SIG-M5 (cell line): ENCODE measurements at regions not wholly inside any gene's neighbourhood (a gene's known extent, or its start where the extent isn't known, plus 50 kb on each side); places are given as distances from the start of the nearest gene placed in this dataset.
"Not testable (repeated sequence)": the region's sequence is repeated elsewhere in the genome, so short reads cannot be mapped to it uniquely, and the experiment has no call there.

Experiments
- DNase-seq: peaks from one replicate; lab custom pipeline; 2025; lab: John Stamatoyannopoulos, UW

GRCh38 chr1:101550581-101550980 is 313.8 kb downstream of the S1PR1 start:
- DNase-seq = no peak

DNA sequence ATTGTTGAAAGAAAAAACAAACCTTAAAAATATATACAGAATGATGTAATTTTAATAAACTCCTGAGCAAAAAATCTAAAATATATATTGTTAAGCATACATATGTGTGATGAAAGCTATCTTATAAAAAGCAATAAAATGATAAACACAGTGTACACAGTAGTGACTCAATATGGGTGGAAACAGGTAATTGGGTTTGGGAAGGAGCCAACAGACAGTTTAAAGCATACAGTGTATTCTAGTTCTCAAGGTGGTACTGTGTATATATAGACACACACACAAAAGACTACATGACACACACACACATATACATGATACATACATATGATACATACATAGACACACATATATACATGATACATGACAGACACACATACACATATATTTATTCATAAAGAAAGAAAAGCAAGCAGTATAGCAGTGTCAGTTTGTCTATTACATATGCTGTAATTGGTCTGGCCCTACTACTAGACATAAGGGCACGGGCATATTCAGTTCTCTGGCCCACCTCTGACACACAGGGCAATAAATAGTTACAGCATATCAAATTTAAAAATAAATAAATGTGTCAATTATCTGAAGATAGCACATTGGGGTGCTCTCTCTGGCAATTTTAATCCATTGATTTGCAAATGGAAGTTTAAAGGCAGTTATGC is 330.2 kb downstream of the S1PR1 start:
- DNase-seq = no peak

GRCh38 chr1:101567582-101568189 is 330.9 kb downstream of the S1PR1 start:
- no peak for DNase-seq

DNA sequence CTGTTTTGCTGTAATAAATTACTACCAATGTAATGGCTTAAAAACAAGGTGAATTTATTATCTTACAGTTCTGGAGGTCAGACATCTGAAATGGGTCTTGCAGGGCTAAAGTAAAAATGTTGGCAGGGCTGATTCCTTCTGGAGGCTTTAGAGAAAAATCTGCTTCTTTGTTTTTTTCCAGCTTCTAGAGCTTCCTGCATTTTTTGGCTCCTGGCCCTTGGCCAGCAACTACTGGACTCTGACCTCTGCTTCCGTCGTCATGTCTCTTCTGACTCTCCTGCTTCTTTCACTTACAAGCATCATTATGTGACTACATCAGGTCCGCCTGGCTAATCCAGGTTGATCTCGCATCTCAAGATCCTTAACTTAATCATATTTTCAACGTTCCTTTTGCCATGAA is 350.9 kb downstream of the S1PR1 start:
- no peak for DNase-seq

GRCh38 chr1:101588677-101589076 is 351.9 kb downstream of the S1PR1 start:
- DNase-seq = no peak

DNA sequence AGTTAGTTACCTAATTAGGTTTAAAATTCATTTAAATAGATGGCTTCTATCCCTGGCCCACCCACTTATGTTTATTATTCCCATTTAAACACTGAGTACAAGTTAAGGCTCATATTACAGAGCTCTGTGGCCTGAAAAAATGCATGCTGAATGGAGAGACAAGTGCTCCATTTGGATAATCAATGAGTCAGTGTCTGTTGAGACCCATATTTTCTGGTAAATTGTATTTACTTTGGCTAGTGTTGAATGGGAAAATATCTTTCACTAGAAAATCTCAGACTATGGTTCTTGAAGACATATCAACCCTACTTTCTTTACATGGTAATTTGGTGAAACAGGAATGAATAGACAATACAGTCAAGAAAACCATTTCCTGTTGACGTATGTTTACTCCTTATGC is 356.0 kb downstream of the S1PR1 start:
- DNase-seq = no peak

- no peak for DNase-seq
Measured at GRCh38 chr1:101595881-101596374, 359.1 kb downstream of the S1PR1 start.

- DNase-seq = not testable (repeated sequence)
Measured at GRCh38 chr1:101600615-101601014, 363.8 kb downstream of the S1PR1 start.

GRCh38 chr1:101603726-101604125 is 366.9 kb downstream of the S1PR1 start:
- DNase-seq = no peak

- DNase-seq = no peak
Measured at GRCh38 chr1:101605878-101606277, 369.1 kb downstream of the S1PR1 start.

DNA sequence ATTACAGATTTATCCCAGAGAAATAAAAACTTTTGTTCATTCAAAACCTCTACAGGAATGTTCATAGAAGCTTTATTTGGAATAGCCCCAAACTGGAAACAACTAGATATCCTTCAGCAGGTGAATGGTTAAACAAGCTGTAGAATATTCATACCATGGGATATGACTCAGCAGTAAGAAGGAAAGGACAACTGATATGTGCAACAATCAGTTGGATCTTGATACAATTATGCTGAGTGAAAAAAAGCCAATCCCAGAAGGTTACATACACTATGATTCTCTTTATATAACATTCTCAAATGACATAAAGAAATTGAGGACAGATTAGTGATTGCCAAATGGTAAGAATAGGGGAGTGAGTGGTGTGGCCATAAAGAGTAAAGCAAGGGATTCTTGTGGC is 376.7 kb downstream of the S1PR1 start:
- DNase-seq = no peak

DNA sequence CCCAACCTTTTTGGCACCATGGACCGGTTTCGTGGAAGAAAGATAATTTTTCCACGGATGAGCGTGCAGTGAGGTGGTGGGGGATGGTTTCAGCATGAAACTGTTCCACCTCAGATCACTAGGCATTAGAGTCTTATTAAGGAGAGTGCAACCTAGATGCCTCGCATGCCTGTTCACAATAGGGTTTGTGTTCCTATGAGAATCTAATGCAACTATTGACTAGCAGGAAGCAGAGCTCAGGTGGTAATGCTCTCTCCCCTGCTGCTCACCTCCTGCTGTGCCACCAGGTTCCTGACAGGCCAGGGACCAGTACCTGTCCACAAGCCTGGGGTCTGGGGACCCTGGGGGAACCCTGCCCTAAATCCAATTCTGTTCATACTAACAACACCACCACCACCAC is 377.8 kb downstream of the OLFM3 start:
- DNase-seq = no peak

DNA sequence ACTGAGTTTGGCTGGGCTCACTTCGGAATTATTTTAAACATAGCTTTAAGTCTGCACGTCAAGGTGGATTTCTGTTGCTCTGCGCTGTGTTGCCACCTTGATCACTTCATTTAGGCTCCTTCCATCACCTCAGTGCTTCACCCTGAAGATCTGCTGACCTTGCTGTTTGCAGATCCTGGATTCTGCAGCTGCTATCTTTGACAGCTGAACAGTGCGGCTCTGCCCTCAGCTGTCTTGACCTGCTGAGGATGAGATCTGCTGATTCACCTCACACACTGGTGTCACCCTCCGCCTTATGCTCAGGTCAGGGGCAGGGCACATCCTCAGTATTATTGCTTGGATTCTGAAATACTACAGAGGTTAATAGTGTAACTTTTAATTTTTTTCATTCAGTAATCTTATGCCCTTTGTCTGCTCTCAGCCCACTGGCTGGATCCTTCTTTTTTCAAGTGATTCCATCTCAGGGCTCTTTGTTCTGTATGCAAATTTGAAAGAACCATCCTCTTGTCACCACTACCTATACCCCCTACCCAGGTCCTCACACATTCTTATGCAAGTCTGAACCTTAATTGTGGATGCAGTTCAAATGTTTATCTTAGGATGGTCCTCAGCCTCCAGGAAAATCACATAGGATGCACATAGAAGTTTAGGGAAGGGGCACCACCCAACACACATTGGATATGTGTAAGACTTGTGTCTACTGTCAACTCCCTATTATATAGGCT is 364.0 kb downstream of the OLFM3 start:
- DNase-seq = no peak

GRCh38 chr1:101645810-101646209 is 350.9 kb downstream of the OLFM3 start:
- DNase-seq = no peak

- DNase-seq = no peak
Measured at GRCh38 chr1:101652484-101652883, 344.2 kb downstream of the OLFM3 start.

DNA sequence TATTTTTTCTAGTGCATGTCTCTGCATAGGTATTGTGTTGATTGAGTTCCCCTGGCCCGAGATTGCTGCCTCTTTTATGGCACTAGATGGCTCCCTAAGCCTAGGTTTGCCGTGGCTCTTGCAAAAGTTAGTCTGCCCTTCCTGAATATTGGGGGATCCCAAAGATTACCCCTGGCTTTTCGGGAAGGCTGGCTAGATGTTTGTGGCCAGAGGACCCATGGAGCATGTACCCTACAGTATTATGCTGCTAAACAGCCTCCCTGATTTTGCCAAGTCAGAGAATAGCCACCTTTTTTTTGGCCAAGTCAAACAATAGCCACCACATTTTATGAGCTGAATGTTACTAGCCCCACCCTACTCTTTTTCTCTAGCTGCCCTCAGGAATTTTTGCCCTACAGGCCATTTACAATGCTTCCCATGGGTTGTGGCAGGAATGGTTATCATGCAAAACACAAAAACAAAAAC is 343.2 kb downstream of the OLFM3 start:
- no peak for DNase-seq

GRCh38 chr1:101664726-101665125 is 332.0 kb downstream of the OLFM3 start:
- no peak for DNase-seq

DNA sequence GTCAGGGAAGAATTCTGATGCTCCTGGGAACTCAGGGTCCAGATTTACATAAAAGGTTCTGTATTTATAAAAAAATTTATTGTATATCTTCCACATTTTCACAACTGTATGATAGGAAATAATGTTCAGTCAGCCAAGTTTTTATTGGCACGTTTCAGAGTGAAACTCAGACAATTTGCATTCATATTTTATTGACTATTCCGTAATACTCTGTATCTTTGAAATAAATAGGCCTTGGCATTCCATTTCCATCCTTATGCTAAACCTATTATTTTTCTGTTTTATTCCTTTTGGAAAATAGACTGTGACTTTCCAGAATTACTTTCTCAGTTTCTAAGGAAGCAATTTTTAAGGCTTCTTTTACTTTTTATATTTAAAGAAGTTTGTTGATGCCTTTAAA is 329.0 kb downstream of the OLFM3 start:
- DNase-seq = no peak

GRCh38 chr1:101683136-101683535 is 313.6 kb downstream of the OLFM3 start:
- DNase-seq = no peak

- DNase-seq = no peak
Measured at GRCh38 chr1:101683561-101683960, 313.2 kb downstream of the OLFM3 start.

- DNase-seq = no peak
Measured at GRCh38 chr1:101697072-101697471, 299.7 kb downstream of the OLFM3 start.

GRCh38 chr1:101698681-101699080 is 298.0 kb downstream of the OLFM3 start:
- DNase-seq = no peak

DNA sequence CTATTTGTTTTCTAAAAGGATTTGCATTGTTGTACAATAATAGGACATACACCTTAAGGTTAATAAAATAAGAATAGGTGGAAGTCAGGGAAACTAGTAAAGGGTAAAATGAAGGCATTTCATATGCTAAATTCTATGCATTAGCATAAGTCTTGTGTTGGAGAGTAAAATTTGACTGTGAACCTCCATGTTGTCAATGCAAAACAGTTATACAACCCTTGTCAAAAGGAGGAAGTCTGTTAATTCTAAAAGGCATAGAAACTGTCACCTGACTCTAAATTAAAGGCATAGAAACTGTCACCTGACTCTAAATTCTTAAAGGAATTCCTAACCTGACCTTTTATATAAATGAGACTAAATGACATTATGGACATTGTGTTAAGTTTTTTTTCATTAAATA is 291.8 kb downstream of the OLFM3 start:
- no peak for DNase-seq
